GM23248 (cell line): ENCODE measurements at regions not wholly inside any gene's neighbourhood (a gene's known extent, or its start where the extent isn't known, plus 50 kb on each side); places are given as distances from the start of the nearest gene placed in this dataset.

Experiments
- EZH2 ChIP-seq: fragments of 200-600 bp; sonication (generic); IDR thresholded peaks from 2 replicates; pipeline ENCODE4 v1.6.1; 2018; ENCODE audit warnings: antibody characterized with exemption, mild to moderate bottlenecking; ENCODE audit not compliant: insufficient read depth, poor library complexity, severe bottlenecking
- EZH2phosphoT487 ChIP-seq: fragments of 200-600 bp; sonication (generic); IDR thresholded peaks from 2 replicates; pipeline ENCODE4 v1.6.1; 2018; ENCODE audit warnings: antibody characterized with exemption, moderate library complexity, mild to moderate bottlenecking, low read depth; ENCODE audit not compliant: insufficient read depth

- TF ChIP-seq EZH2phosphoT487, result no peak
- no peak for TF ChIP-seq EZH2
Observed at GRCh38 chr1:87603626-87604025, 274.9 kb downstream of the LMO4 start.
